H1 (cell line): ENCODE measurements at regions not wholly inside any gene's neighbourhood (a gene's known extent, or its start where the extent isn't known, plus 50 kb on each side); places are given as distances from the start of the nearest gene placed in this dataset.

Experiments
- PHF8 ChIP-seq: fragments of 200-600 bp; sonication (generic); conservative IDR thresholded peaks from 2 replicates; pipeline ENCODE4 v1.7.1; 2012; ENCODE audit warnings: low read depth, mild to moderate bottlenecking, inconsistent platforms, low read length, moderate library complexity
- POU5F1 ChIP-seq: IDR thresholded peaks from 2 replicates; pipeline ENCODE4 v1.6.1; 2011; ENCODE audit warnings: low read depth, mild to moderate bottlenecking, low read length, moderate library complexity
- RAD21 ChIP-seq, 2 experiments: IDR thresholded peaks in 1 of 2; conservative IDR thresholded peaks in 1 of 2; 2 replicates each; pipeline ENCODE4 v1.6.1; 2011; ENCODE audit warnings: low read depth in 2 of 2, low read length in 2 of 2, improper control_type of control experiment in 1 of 2, inconsistent platforms in 1 of 2, mild to moderate bottlenecking in 1 of 2, moderate library complexity in 1 of 2
- SIRT6 ChIP-seq: IDR thresholded peaks from one replicate; pipeline ENCODE4 v1.7.1; 2012; ENCODE audit warnings: low read length, inconsistent platforms
- TBP ChIP-seq: IDR thresholded peaks from 2 replicates; pipeline ENCODE4 v1.6.1; 2011; ENCODE audit warnings: low read depth, low read length, improper control_type of control experiment

DNA sequence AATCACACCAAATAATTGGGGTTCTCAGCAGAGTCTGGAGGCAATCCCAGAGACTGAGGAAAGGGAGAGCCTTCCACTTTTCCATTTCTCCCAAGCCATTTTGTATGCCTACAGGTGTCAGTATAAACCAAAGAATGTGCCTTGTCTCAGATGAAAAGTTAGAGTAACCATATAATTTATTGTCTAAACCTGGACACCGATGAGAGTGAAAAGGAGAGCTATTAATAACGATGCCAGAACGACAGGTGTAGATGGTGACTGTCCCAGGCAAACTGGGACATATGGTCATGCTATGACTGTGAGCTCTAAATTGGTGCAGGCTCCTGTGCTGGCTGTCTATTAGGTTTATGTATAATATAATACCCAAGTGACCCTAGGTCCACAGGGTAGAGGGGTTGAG is 219.6 kb downstream of the ARHGAP12 start (continued):
- TF ChIP-seq RAD21 (IDR thresholded peaks at IDR 0.05 in 1 of 2, conservative IDR thresholded peaks at IDR 0.05 in 1 of 2; ENCODE audit: low read depth in 2 of 2, low read length in 2 of 2) = peak; percentile 58 to 65
- no peak for TF ChIP-seq TBP
- TF ChIP-seq PHF8 = no peak
- no peak for TF ChIP-seq POU5F1
- TF ChIP-seq SIRT6 = no peak
- TF ChIP-seq, all 59 proteins: peak for 2
